ENCODE measurements at regions not wholly inside any gene's neighbourhood (a gene's known extent, or its start where the extent isn't known, plus 50 kb on each side); places are given as distances from the start of the nearest gene placed in this dataset.
A peak's percentile ranks its signal among the peaks of the same experiment; 100 is the strongest.

DNA sequence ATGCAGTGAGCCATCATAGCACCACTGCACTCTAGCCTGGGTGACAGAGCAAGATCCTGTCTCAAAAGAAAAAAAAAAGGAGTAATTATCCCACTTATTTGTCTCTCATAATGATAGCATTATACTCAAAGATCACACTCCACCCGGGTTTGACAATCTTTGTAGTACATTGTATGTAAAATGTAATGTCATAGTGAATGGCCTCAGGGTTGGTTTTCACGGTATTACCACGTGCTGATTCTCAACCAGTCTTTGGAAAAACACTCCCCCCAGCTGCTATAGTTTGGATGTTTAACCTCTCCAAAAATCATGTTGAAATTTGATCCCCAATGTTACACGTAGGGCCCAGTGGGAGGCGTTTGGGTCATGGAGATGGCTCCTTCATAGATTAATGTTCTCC is 402.4 kb upstream of the GRAMD2B start:
- ATAC-seq (no peak), FAIRE-seq (no peak), DNase-seq (ENCODE audit: low read depth in 1 of 2, low spot score in 1 of 2) (no peak)
- no peak overlapping the region for H3K4me2 ChIP-seq
- 2% methylated on average over 5 of the region's 5 CpGs for WGBS (ENCODE audit: missing lambda C conversion rate)
- no peaks in the 10 kb centered on the region for H3K4me1 ChIP-seq
- POLR2A ChIA-PET: no interaction called here
- H3K27ac ChIP-seq: no peak overlapping the region
- H3K4me3 ChIP-seq: no peak overlapping the region
- no peaks in the 10 kb centered on the region for H3K9me3 ChIP-seq
- CTCF ChIA-PET: no interaction called here
- TF ChIP-seq HOXA7 (CRISPR knock-in tag; IDR thresholded peaks at IDR 0.05) (no peak), ZFP36 (IDR thresholded peaks at IDR 0.05; ENCODE audit: borderline replicate concordance, partially characterized antibody) (no peak), CHD2 (IDR thresholded peaks at IDR 0.05; ENCODE audit: low read length, partially characterized antibody) (no peak), ZSCAN20 (CRISPR knock-in tag; IDR thresholded peaks at IDR 0.05) (no peak), FOXS1 (CRISPR knock-in tag; IDR thresholded peaks at IDR 0.05) (no peak), MAFK (IDR thresholded peaks at IDR 0.05; ENCODE audit: partially characterized antibody) (no peak)
- TF ChIP-seq, protein P1, sequence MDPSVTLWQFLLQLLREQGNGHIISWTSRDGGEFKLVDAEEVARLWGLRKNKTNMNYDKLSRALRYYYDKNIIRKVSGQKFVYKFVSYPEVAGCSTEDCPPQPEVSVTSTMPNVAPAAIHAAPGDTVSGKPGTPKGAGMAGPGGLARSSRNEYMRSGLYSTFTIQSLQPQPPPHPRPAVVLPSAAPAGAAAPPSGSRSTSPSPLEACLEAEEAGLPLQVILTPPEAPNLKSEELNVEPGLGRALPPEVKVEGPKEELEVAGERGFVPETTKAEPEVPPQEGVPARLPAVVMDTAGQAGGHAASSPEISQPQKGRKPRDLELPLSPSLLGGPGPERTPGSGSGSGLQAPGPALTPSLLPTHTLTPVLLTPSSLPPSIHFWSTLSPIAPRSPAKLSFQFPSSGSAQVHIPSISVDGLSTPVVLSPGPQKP (IDR thresholded peaks at IDR 0.05; ENCODE audit: low read depth, low read length): no peak

- Histone ChIP-seq H3K4me2 (no peak overlapping the region), H3K9me3 (peaks cover 4% of the 10 kb centered on the region; the same call in 1 of the 3 replicates), H3K27ac (no peak overlapping the region), H3K4me3 (no peak overlapping the region), H3K4me1 (no peaks in the 10 kb centered on the region)
- ATAC-seq (no peak), FAIRE-seq (peak; percentile 54), DNase-seq (ENCODE audit: low read depth in 1 of 2, low spot score in 1 of 2) (no peak)
- CTCF ChIA-PET: no interaction called here
- no peak for TF ChIP-seq FOXS1 (CRISPR knock-in tag; IDR thresholded peaks at IDR 0.05)
- TF ChIP-seq HOXB13 (CRISPR knock-in tag; IDR thresholded peaks at IDR 0.05; ENCODE audit: low read depth): no peak
- TF ChIP-seq PHF8 (IDR thresholded peaks at IDR 0.05; ENCODE audit: borderline replicate concordance, low read depth): no peak
- no peak for TF ChIP-seq ZC3H11A (IDR thresholded peaks at IDR 0.05)
- no peak for TF ChIP-seq CBX8 (IDR thresholded peaks at IDR 0.05)
- no peak for TF ChIP-seq MYC (IDR thresholded peaks at IDR 0.05; ENCODE audit: borderline replicate concordance, low read length)
- TF ChIP-seq FOSB (CRISPR knock-in tag; IDR thresholded peaks at IDR 0.05): no peak
- no peak for TF ChIP-seq MAX (IDR thresholded peaks at IDR 0.05)
- no peak for TF ChIP-seq HDAC2 (IDR thresholded peaks at IDR 0.05)
- no peak for TF ChIP-seq ATOH8 (CRISPR knock-in tag; IDR thresholded peaks at IDR 0.05; ENCODE audit: low read depth)
- no peak for TF ChIP-seq MAFK (IDR thresholded peaks at IDR 0.05; ENCODE audit: partially characterized antibody)
- 8% methylated on average over 2 of the region's 2 CpGs for WGBS (ENCODE audit: missing lambda C conversion rate)
- POLR2A ChIA-PET: no interaction called here
These were observed 399.2 kb upstream of the GRAMD2B start for GRCh38 chr5:126023994-126024441.

DNA sequence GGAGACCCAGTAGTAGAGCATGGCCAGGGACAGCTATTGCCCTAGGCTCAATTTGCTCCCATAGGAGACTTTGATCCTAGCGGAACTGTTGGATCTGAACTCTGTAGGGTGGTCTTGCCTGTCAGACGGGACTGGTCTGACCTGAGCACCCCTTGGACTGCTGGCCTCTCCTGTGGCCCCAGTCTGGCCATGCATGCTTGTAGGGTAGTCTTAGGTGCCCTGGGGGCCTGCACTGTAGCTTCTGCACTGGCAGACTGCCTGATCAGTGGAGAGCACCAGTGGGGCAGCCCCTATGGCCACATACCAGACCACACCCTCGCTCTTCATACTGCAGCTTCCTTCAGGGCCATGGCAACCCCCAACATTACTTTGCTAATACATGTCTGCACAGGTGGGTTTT is 396.1 kb upstream of the GRAMD2B start:
- WGBS (ENCODE audit: missing lambda C conversion rate): 21% methylated on average over 3 of the region's 3 CpGs
- ChIA-PET POLR2A (no interaction called here), CTCF (no interaction called here)
- no peak for TF ChIP-seq RCOR1 (IDR thresholded peaks at IDR 0.05; ENCODE audit: low read depth, low read length)
- no peak for TF ChIP-seq HEYL (CRISPR knock-in tag; IDR thresholded peaks at IDR 0.05)
- TF ChIP-seq FOSB (CRISPR knock-in tag; IDR thresholded peaks at IDR 0.05): no peak
- no peak for TF ChIP-seq PHF8 (IDR thresholded peaks at IDR 0.05; ENCODE audit: borderline replicate concordance, low read depth)
- no peak for TF ChIP-seq ZC3H11A (IDR thresholded peaks at IDR 0.05)
- no peak for TF ChIP-seq ZFP36 (IDR thresholded peaks at IDR 0.05; ENCODE audit: borderline replicate concordance, partially characterized antibody)
- TF ChIP-seq BHLHE40 (IDR thresholded peaks at IDR 0.05; ENCODE audit: low read depth, low read length): no peak
- TF ChIP-seq SMC3 (IDR thresholded peaks at IDR 0.05): no peak
- TF ChIP-seq HOXB5 (CRISPR knock-in tag; IDR thresholded peaks at IDR 0.05): no peak
- TF ChIP-seq MYC (IDR thresholded peaks at IDR 0.05; ENCODE audit: borderline replicate concordance, low read length): no peak
- no peak overlapping the region for H3K4me3 ChIP-seq
- H3K27ac ChIP-seq: no peak overlapping the region
- peaks cover 4% of the 10 kb centered on the region; the same call in 1 of the 3 replicates for H3K9me3 ChIP-seq
- DNase-seq (ENCODE audit: low read depth in 1 of 2, low spot score in 1 of 2) (no peak), FAIRE-seq (no peak), ATAC-seq (no peak)
- no peak overlapping the region for H3K4me2 ChIP-seq
- no peaks in the 10 kb centered on the region for H3K4me1 ChIP-seq
